K562 (cell line): ENCODE measurements at regions not wholly inside any gene's neighbourhood (a gene's known extent, or its start where the extent isn't known, plus 50 kb on each side); places are given as distances from the start of the nearest gene placed in this dataset.

Experiments
- EZH2 ChIP-seq: IDR thresholded peaks from 2 replicates; pipeline ENCODE4 v1.6.1; 2012; ENCODE audit warnings: low read depth, mild to moderate bottlenecking, inconsistent platforms, low read length, borderline replicate concordance
- HBP1 ChIP-seq: fragments of 450-650 bp; formaldehyde crosslinking; IDR thresholded peaks from 2 replicates; pipeline ENCODE4 v1.4.0; 2022; ENCODE audit warnings: missing genetic modification characterization
- HMGN3 ChIP-seq: IDR thresholded peaks from 2 replicates; pipeline ENCODE4 v1.6.1; 2011; ENCODE audit warnings: borderline replicate concordance, low read depth, mild to moderate bottlenecking, mixed read lengths, low read length; ENCODE audit not compliant: insufficient read length; ENCODE audit errors: extremely low read depth
- NFATC3 ChIP-seq: fragments of 450-650 bp; IDR thresholded peaks from 2 replicates; pipeline ENCODE4 v1.6.1; 2017; ENCODE audit warnings: mild to moderate bottlenecking
- RFX5 ChIP-seq: IDR thresholded peaks from 2 replicates; pipeline ENCODE4 v1.6.1; 2011; ENCODE audit warnings: low read depth, mild to moderate bottlenecking, improper control_type of control experiment, low read length
- SAFB ChIP-seq: fragments of 200-400 bp; formaldehyde crosslinking; IDR thresholded peaks from 2 replicates; pipeline ENCODE4 v1.6.1; 2017; ENCODE audit warnings: low read depth, low read length, borderline replicate concordance
- TEAD2 ChIP-seq: fragments of 450-650 bp; IDR thresholded peaks from 2 replicates; pipeline ENCODE4 v1.6.1; 2016; ENCODE audit warnings: missing genetic modification characterization, control low read depth, missing compliant biosample characterization
- TEAD4 ChIP-seq, 2 experiments: sonication (generic) in 1 of 2; formaldehyde crosslinking in 1 of 2; IDR thresholded peaks; 2 replicates each; pipeline versions ENCODE4 v1.6.1 to v1.8.0; 2012 to 2022; ENCODE audit warnings: borderline replicate concordance in 1 of 2, inconsistent platforms in 1 of 2, low read length in 1 of 2, mild to moderate bottlenecking in 1 of 2, missing genetic modification reagents in 1 of 2
- TF ChIP-seq, protein P1 (sequence below), 3 experiments: IDR thresholded peaks in 2 of 3; conservative IDR thresholded peaks in 1 of 3; 2 replicates each; pipeline ENCODE4 v1.5.1; 2011 to 2012; ENCODE audit warnings: low read length in 3 of 3, mild to moderate bottlenecking in 3 of 3, control low read depth in 2 of 3, improper control_type of control experiment in 1 of 3, inconsistent platforms in 1 of 3, low read depth in 1 of 3, mixed read lengths in 1 of 3, moderate library complexity in 1 of 3; ENCODE audit not compliant: insufficient read depth in 2 of 3

DNA sequence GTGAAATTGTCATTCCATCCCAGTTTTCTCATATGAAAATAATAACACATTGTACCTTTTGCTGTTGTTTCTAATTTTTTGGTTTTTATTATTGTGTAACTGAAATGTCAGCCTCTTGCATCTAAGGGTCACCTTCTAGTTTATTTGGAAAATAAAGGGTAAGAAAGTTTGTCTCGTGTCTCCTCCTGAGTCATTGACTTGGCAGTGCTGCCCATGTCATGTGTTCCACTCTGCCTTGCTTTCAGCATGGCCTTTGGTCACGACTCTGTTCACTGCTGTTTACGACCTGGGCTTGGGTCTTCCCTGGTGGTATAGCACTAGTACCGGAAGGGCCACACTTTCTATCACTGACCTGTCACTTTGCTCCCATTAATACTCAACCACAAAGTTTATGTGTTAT lies 171.4 kb upstream of the RSPO3 start:
- TF ChIP-seq, protein P1, sequence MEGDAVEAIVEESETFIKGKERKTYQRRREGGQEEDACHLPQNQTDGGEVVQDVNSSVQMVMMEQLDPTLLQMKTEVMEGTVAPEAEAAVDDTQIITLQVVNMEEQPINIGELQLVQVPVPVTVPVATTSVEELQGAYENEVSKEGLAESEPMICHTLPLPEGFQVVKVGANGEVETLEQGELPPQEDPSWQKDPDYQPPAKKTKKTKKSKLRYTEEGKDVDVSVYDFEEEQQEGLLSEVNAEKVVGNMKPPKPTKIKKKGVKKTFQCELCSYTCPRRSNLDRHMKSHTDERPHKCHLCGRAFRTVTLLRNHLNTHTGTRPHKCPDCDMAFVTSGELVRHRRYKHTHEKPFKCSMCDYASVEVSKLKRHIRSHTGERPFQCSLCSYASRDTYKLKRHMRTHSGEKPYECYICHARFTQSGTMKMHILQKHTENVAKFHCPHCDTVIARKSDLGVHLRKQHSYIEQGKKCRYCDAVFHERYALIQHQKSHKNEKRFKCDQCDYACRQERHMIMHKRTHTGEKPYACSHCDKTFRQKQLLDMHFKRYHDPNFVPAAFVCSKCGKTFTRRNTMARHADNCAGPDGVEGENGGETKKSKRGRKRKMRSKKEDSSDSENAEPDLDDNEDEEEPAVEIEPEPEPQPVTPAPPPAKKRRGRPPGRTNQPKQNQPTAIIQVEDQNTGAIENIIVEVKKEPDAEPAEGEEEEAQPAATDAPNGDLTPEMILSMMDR (IDR thresholded peaks at IDR 0.05 in 2 of 3, conservative IDR thresholded peaks at IDR 0.05 in 1 of 3; ENCODE audit: insufficient read depth in 2 of 3, low read depth in 1 of 3, low read length in 3 of 3) = no peak
- TF ChIP-seq HMGN3 = no peak
- no peak for TF ChIP-seq TEAD2 (tag)
- no peak for TF ChIP-seq NFATC3
- TF ChIP-seq RFX5 = no peak
- no peak for TF ChIP-seq TEAD4 (IDR thresholded peaks at IDR 0.05; ENCODE audit: low read length)
- no peak for TF ChIP-seq TEAD4 (CRISPR knock-in tag; IDR thresholded peaks at IDR 0.05; ENCODE audit: borderline replicate concordance)
- no peak for TF ChIP-seq HBP1 (CRISPR knock-in tag)
- no peak for TF ChIP-seq EZH2
- TF ChIP-seq SAFB = no peak
